Uterus (tissue), 2 donors: ENCODE measurements at regions not wholly inside any gene's neighbourhood (a gene's known extent, or its start where the extent isn't known, plus 50 kb on each side); places are given as distances from the start of the nearest gene placed in this dataset.

ENCODE experiments used
- POLR2A ChIP-seq, 2 donors: fragments of 450-650 bp; IDR thresholded peaks; one replicate each; pipeline ENCODE4 v1.6.1; 2016; ENCODE audit warnings: antibody characterized with exemption in 2 of 2, mild to moderate bottlenecking in 1 of 2, moderate library complexity in 1 of 2
- TF ChIP-seq, protein P1 (sequence below), 4 experiments: fragments of 200-600 bp in 2 of 4; fragments of 450-650 bp in 2 of 4; sonication (generic) in 2 of 4; IDR thresholded peaks; one replicate each; pipeline ENCODE4 v1.5.1; 2016 to 2019; ENCODE audit warnings: antibody characterized with exemption in 4 of 4, mild to moderate bottlenecking in 2 of 4, moderate library complexity in 1 of 4

DNA sequence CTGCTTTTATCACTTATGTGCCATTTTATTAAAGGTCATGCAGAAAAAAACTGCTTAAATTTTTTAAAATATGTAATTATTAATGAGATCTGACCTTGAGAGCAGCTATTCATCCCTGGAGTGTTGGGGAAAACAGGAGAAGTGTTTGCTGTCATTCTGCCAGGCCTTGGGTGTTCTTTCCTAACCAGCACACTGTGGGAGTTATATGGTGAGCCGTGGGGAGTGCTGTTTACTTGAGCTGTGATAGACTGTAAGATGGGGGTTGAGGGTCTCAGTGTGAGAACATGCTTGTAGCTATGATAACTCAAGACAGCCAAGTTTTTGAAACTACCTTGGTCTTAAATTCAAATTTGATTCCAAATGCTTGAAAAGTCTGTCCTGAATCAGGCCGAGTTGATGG, 101.3 kb upstream of the ARHGAP28 start:
- no peak for TF ChIP-seq POLR2A (IDR thresholded peaks at IDR 0.05)
- TF ChIP-seq, protein P1, sequence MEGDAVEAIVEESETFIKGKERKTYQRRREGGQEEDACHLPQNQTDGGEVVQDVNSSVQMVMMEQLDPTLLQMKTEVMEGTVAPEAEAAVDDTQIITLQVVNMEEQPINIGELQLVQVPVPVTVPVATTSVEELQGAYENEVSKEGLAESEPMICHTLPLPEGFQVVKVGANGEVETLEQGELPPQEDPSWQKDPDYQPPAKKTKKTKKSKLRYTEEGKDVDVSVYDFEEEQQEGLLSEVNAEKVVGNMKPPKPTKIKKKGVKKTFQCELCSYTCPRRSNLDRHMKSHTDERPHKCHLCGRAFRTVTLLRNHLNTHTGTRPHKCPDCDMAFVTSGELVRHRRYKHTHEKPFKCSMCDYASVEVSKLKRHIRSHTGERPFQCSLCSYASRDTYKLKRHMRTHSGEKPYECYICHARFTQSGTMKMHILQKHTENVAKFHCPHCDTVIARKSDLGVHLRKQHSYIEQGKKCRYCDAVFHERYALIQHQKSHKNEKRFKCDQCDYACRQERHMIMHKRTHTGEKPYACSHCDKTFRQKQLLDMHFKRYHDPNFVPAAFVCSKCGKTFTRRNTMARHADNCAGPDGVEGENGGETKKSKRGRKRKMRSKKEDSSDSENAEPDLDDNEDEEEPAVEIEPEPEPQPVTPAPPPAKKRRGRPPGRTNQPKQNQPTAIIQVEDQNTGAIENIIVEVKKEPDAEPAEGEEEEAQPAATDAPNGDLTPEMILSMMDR (IDR thresholded peaks at IDR 0.05), result no peak
